HepG2 (cell line): ENCODE measurements at regions not wholly inside any gene's neighbourhood (a gene's known extent, or its start where the extent isn't known, plus 50 kb on each side); places are given as distances from the start of the nearest gene placed in this dataset.

Experiments used
- ATAC-seq: fragments of 200-7000 bp; cut with Tn5 transposase; 3 replicates; pipeline ENCODE4 v1.9.1; 2020; ENCODE audit warnings: mild to moderate bottlenecking, moderate library complexity
- BruUV-seq: library from RNA; stranded (reverse); fragments of 400-500 nt; replicated peaks from 2 replicates; lab custom pipeline; 2021; lab: Mats Ljungman, UMichigan
- CTCF ChIA-PET: fragments of 300-600 bp; formaldehyde crosslinking; extraction: SDS; loops from one replicate; lab custom pipeline; 2021; ENCODE audit warnings: low total read pairs, inconsistent platforms, low intra/inter-chr PET ratio; lab: Yijun Ruan, JAX
- POLR2A ChIA-PET: fragments of 350-600 bp; sonication (Branson Sonifier 250); formaldehyde crosslinking; loops from one replicate; lab custom pipeline; 2020; ENCODE audit warnings: antibody characterized with exemption, inconsistent platforms; lab: Yijun Ruan, JAX
- DNase-seq: peaks from one replicate; pipeline ENCODE4 v3.0.0-alpha.2; 2015; ENCODE audit warnings: low spot score
- FAIRE-seq: peaks from 3 replicates; lab custom pipeline; 2011; peaks lifted over from hg19 to GRCh38; lab: Jason Lieb, UNC
- H2AFZ ChIP-seq: one replicate; pipeline ENCODE4 v1.6.1; 2011; ENCODE audit warnings: low read length, inconsistent platforms
- H3K27ac ChIP-seq: fragments of 300-600 bp; 3 replicates; pipeline ENCODE4 v1.8.0; 2011; ENCODE audit warnings: mixed run types, mild to moderate bottlenecking, mixed read lengths, low read length, inconsistent platforms; ENCODE audit not compliant: insufficient read depth; ENCODE audit errors: extremely low read length
- H3K27me3 ChIP-seq, 2 experiments: fragments of 200-600 bp in 1 of 2; 2 replicates in 1 of 2; 3 replicates in 1 of 2; pipeline versions ENCODE4 v1.6.0 to v1.8.0; 2011; ENCODE audit warnings: low read length in 2 of 2, mild to moderate bottlenecking in 2 of 2, moderate library complexity in 2 of 2, inconsistent platforms in 1 of 2; ENCODE audit not compliant: insufficient read depth in 2 of 2, control insufficient read depth in 1 of 2
- H3K36me3 ChIP-seq, 2 experiments: fragments of 200-600 bp in 1 of 2; replicated peaks in 1 of 2; 2 replicates in 1 of 2; 3 replicates in 1 of 2; pipeline versions ENCODE4 v1.5.1 to v1.8.0; 2011; ENCODE audit warnings: low read length in 2 of 2, inconsistent platforms in 1 of 2; ENCODE audit not compliant: insufficient read depth in 2 of 2, control insufficient read depth in 1 of 2
- H3K4me1 ChIP-seq: 2 replicates; pipeline ENCODE4 v1.5.1; 2012; ENCODE audit warnings: low read length, inconsistent platforms; ENCODE audit not compliant: insufficient read depth
- H3K4me2 ChIP-seq: 2 replicates; pipeline ENCODE4 v1.6.0; 2011; ENCODE audit warnings: low read depth, low read length, inconsistent platforms
- H3K4me3 ChIP-seq, 3 experiments: fragments of 200-600 bp in 1 of 3; sonication (generic), shearing (Covaris generic) in 1 of 3; replicated peaks in 1 of 3; 2 replicates each; pipeline ENCODE4 v1.5.1; 2011 to 2016; ENCODE audit warnings: low read length in 3 of 3, inconsistent platforms in 2 of 3, low read depth in 2 of 3, mild to moderate bottlenecking in 2 of 3, control low read depth in 1 of 3, mixed read lengths in 1 of 3; ENCODE audit not compliant: insufficient read depth in 1 of 3
- H3K79me2 ChIP-seq: one replicate; pipeline ENCODE4 v1.6.1; 2011; ENCODE audit warnings: low read length, inconsistent platforms; ENCODE audit not compliant: insufficient read depth
- H3K9ac ChIP-seq: 2 replicates; pipeline ENCODE4 v1.6.0; 2011; ENCODE audit warnings: mild to moderate bottlenecking, low read depth, low read length, inconsistent platforms; ENCODE audit not compliant: insufficient read depth
- H3K9me3 ChIP-seq: 2 replicates; pipeline ENCODE4 v1.5.1; 2012; ENCODE audit warnings: mild to moderate bottlenecking, low read length
- H4K20me1 ChIP-seq: 2 replicates; pipeline ENCODE4 v1.6.0; 2011; ENCODE audit warnings: inconsistent platforms, mild to moderate bottlenecking, low read length, moderate library complexity; ENCODE audit not compliant: insufficient read depth
- CBX2 ChIP-seq, 2 experiments: fragments of 200-600 bp in 1 of 2; sonication (generic); formaldehyde crosslinking in 1 of 2; IDR thresholded peaks; 2 replicates each; pipeline versions ENCODE4 v1.7.0 to v1.8.1; 2018 to 2022; ENCODE audit warnings: low read depth in 2 of 2, low read length in 1 of 2, mild to moderate bottlenecking in 1 of 2, missing genetic modification reagents in 1 of 2
- KAT8 ChIP-seq: IDR thresholded peaks from 2 replicates; pipeline ENCODE4 v1.6.1; 2016; ENCODE audit warnings: missing genetic modification reagents, missing compliant biosample characterization
- LBX2 ChIP-seq: sonication (generic); formaldehyde crosslinking; IDR thresholded peaks from 2 replicates; pipeline ENCODE4 v1.5.0; 2020; ENCODE audit warnings: missing genetic modification reagents, mild to moderate bottlenecking, borderline replicate concordance
- MED13 ChIP-seq: sonication (generic); formaldehyde crosslinking; IDR thresholded peaks from 2 replicates; pipeline ENCODE4 v1.5.0; 2020; ENCODE audit warnings: missing genetic modification reagents
- MLLT10 ChIP-seq: sonication (generic); formaldehyde crosslinking; IDR thresholded peaks from 2 replicates; pipeline ENCODE4 v1.4.0; 2020; ENCODE audit warnings: missing genetic modification reagents
- ZEB1 ChIP-seq: IDR thresholded peaks from 2 replicates; pipeline ENCODE4 v1.6.1; 2012; ENCODE audit warnings: mild to moderate bottlenecking, low read depth, inconsistent platforms; ENCODE audit not compliant: insufficient replicate concordance
- ZNF263 ChIP-seq: sonication (generic); formaldehyde crosslinking; IDR thresholded peaks from 2 replicates; pipeline ENCODE4 v1.4.0; 2020; ENCODE audit warnings: missing genetic modification reagents
- WGBS: methylation state at CpG from one replicate; pipeline ENCODE4 v1.1.6; 2017; ENCODE audit warnings: low lambda C conversion rate; 5-methylcytosine and 5-hydroxymethylcytosine counted together
- in situ Hi-C: cut with HindIII; loops from 2 replicates; pipeline ENCODE4 v1.10.0; 2017; ENCODE audit warnings: low pct_unique_long_range_greater_than_20kb; ENCODE audit not compliant: extremely low pct_ligation_motif_present
- intact Hi-C: fragments of 100-400 bp; cut with micrococcal nuclease; formaldehyde crosslinking; loops from one replicate; pipeline ENCODE4 v1.10.0; 2022; ENCODE audit not compliant: unreplicated experiment
- TF ChIP-seq, protein P1 (sequence below): sonication (generic); formaldehyde crosslinking; IDR thresholded peaks from 2 replicates; pipeline ENCODE4 v1.5.0; 2020; ENCODE audit warnings: mild to moderate bottlenecking, missing genetic modification reagents
- TF ChIP-seq, protein P2 (sequence below): sonication (generic); formaldehyde crosslinking; IDR thresholded peaks from 2 replicates; pipeline ENCODE4 v1.8.0; 2022; ENCODE audit warnings: mild to moderate bottlenecking, missing genetic modification reagents, moderate library complexity

GRCh38 chr10:121413951-121414350 is 184.3 kb downstream of the FGFR2 start:
- ATAC-seq: no peak
- WGBS: 37% methylated on average over 5 of the region's 5 CpGs

DNA sequence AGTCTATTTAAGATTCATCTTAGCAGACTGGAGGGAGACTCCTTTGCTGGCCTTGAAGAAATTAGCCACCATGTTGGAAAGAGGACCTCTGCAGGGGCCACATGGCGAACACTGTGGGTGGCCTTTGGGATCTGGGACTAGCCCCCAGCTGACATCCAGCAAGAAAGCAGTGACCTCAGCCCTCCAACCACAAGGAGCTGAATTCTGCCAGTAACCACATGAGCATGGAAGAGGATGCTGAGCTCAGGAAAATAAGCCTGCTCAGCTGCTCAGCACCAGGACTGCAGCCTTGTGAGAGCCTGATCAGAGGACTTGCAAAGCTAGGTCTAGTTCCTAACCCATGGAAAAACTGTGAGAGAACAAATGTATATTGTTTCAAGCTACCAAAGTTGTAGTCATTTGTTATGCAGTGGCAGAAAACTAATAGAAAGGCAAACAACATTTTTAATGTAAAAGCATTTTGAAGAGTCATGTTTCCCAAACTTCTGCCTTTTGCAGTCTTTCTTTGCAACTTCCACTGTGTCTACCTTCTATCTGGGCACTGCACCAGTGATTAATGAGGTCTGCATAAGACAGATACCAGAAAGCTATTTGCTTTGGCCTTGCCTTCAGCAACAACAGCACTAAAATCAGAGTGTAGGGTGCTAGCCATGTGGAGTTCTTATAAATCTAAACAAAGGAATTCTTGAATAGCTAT is 183.7 kb downstream of the FGFR2 start:
- TF ChIP-seq LBX2 (CRISPR knock-in tag) (no peak), ZEB1 (no peak), MED13 (CRISPR knock-in tag) (no peak), MLLT10 (CRISPR knock-in tag) (no peak), CBX2 (IDR thresholded peaks at IDR 0.05; ENCODE audit: low read depth, low read length) (no peak), CBX2 (CRISPR knock-in tag; IDR thresholded peaks at IDR 0.05; ENCODE audit: low read depth) (no peak), ZNF263 (CRISPR knock-in tag) (no peak)
- TF ChIP-seq, protein P1, sequence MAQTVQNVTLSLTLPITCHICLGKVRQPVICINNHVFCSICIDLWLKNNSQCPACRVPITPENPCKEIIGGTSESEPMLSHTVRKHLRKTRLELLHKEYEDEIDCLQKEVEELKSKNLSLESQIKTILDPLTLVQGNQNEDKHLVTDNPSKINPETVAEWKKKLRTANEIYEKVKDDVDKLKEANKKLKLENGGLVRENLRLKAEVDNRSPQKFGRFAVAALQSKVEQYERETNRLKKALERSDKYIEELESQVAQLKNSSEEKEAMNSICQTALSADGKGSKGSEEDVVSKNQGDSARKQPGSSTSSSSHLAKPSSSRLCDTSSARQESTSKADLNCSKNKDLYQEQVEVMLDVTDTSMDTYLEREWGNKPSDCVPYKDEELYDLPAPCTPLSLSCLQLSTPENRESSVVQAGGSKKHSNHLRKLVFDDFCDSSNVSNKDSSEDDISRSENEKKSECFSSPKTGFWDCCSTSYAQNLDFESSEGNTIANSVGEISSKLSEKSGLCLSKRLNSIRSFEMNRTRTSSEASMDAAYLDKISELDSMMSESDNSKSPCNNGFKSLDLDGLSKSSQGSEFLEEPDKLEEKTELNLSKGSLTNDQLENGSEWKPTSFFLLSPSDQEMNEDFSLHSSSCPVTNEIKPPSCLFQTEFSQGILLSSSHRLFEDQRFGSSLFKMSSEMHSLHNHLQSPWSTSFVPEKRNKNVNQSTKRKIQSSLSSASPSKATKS (CRISPR knock-in tag): no peak
- TF ChIP-seq, protein P2, sequence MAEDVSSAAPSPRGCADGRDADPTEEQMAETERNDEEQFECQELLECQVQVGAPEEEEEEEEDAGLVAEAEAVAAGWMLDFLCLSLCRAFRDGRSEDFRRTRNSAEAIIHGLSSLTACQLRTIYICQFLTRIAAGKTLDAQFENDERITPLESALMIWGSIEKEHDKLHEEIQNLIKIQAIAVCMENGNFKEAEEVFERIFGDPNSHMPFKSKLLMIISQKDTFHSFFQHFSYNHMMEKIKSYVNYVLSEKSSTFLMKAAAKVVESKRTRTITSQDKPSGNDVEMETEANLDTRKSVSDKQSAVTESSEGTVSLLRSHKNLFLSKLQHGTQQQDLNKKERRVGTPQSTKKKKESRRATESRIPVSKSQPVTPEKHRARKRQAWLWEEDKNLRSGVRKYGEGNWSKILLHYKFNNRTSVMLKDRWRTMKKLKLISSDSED (CRISPR knock-in tag): no peak
- POLR2A ChIA-PET: no interaction called here
- H3K79me2 ChIP-seq: no peaks in the 10 kb centered on the region
- no peaks in the 10 kb centered on the region for H4K20me1 ChIP-seq
- no peak overlapping the region for H3K4me3 ChIP-seq
- H3K27me3 ChIP-seq: no peaks in the 10 kb centered on the region; a peak in 1 of 5 replicates
- H3K9ac ChIP-seq: no peak overlapping the region
- H3K36me3 ChIP-seq: no peaks in the 10 kb centered on the region
- intact Hi-C loops: no loop called here
- CTCF ChIA-PET: no interaction called here
- no peaks in the 10 kb centered on the region for H3K9me3 ChIP-seq
- no peak for FAIRE-seq
- no CpG with 5 or more reads among the region's 1 CpG for WGBS
- BruUV-seq: no TSS peak
- no peak for DNase-seq
- H2AFZ ChIP-seq: no peak overlapping the region
- no peak overlapping the region for H3K27ac ChIP-seq
- in situ Hi-C loops: no loop called here
- H3K4me2 ChIP-seq: no peak overlapping the region
- no peak for ATAC-seq
- H3K4me1 ChIP-seq: no peaks in the 10 kb centered on the region

More at GRCh38 chr10:121413951-121414350, 184.3 kb downstream of the FGFR2 start:
- CTCF ChIA-PET: no interaction called here
- Histone ChIP-seq H3K9ac (no peak overlapping the region), H4K20me1 (no peaks in the 10 kb centered on the region), H3K79me2 (no peaks in the 10 kb centered on the region), H3K4me3 (no peak overlapping the region), H2AFZ (no peak overlapping the region), H3K4me1 (no peaks in the 10 kb centered on the region)
- DNase-seq: no peak
- TF ChIP-seq KAT8 (CRISPR knock-in tag): no peak
- TF ChIP-seq, all 625 proteins: peak for 0
- Histone ChIP-seq H3K4me2 (no peak overlapping the region), H3K27me3 (no peaks in the 10 kb centered on the region), H3K27ac (no peak overlapping the region), H3K9me3 (no peaks in the 10 kb centered on the region), H3K36me3 (no peaks in the 10 kb centered on the region)
- POLR2A ChIA-PET: no interaction called here
- in situ Hi-C loops: no loop called here
- FAIRE-seq: no peak
- intact Hi-C loops: no loop called here
- BruUV-seq: no TSS peak
